ENCODE measurements at regions not wholly inside any gene's neighbourhood (a gene's known extent, or its start where the extent isn't known, plus 50 kb on each side); places are given as distances from the start of the nearest gene placed in this dataset.

DNA sequence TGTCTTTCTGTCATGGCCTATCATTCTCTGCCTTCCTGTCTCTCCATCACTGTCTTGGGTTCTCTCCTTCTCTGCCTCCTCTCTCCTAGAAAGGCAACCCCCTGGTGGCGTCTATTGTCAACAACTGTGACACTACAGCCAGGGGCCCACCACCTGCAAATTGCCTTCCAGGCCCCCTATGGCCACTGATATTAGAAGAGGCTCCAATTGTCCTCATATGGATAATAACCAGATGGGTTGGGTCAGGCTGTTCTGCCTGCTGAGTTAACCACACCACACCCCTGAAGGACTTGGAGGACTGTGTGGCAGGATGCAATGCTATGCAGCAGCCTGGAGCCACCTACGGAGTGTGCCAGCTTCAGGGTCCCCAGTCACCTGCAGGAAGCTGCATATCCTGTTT is 665.0 kb downstream of the NTRK3 start:
- Histone ChIP-seq H3K79me1 (ENCODE audit: low read depth in 1 of 2, low read length in 2 of 2) (no peaks in the 10 kb centered on the region), H4K20me1 (ENCODE audit: insufficient read depth, low read length) (no peaks in the 10 kb centered on the region), H3K27me3 (ENCODE audit: control insufficient read depth, insufficient read depth, low read length) (no peaks in the 10 kb centered on the region), H3K4me2 (ENCODE audit: low read depth, low read length) (no peak overlapping the region), H3K56ac (ENCODE audit: extremely low read depth, insufficient read depth, low read length) (no peak overlapping the region), H3K18ac (ENCODE audit: low read depth, low read length) (no peak overlapping the region), H4K5ac (ENCODE audit: low read depth, low read length) (no peak overlapping the region), H4K8ac (ENCODE audit: low read depth in 2 of 2, low read length in 2 of 2) (no peak overlapping the region), H2BK5ac (ENCODE audit: low read depth, low read length, poor library complexity, severe bottlenecking) (no peak overlapping the region), H2AK9ac (replicated peaks; ENCODE audit: low read depth, low read length, poor library complexity) (no peak overlapping the region), H3K9me3 (ENCODE audit: control insufficient read depth, insufficient read depth, low read length) (peaks cover 13% of the 10 kb centered on the region), H2BK15ac (ENCODE audit: low read depth, low read length) (no peak overlapping the region), H3K27ac (ENCODE audit: insufficient read depth, low read length) (no peak overlapping the region), H2AFZ (replicated peaks; ENCODE audit: low read length, poor library complexity) (no peak overlapping the region), H3K4ac (ENCODE audit: low read depth, low read length) (no peak overlapping the region), H3K14ac (replicated peaks; ENCODE audit: low read depth, low read length) (no peak overlapping the region), H4K91ac (ENCODE audit: insufficient read depth, low read depth, low read length) (no peak overlapping the region), H3K23ac (ENCODE audit: low read depth, low read length) (no peak overlapping the region), H3K9me1 (ENCODE audit: insufficient read depth, low read length) (no peaks in the 10 kb centered on the region), H2AK5ac (ENCODE audit: low read depth, low read length) (no peak overlapping the region), H3K4me3 (ENCODE audit: insufficient read depth, low read depth, low read length) (no peak overlapping the region), H2BK20ac (ENCODE audit: low read depth, low read length) (no peak overlapping the region), H3K36me3 (ENCODE audit: control insufficient read depth, insufficient read depth, low read length) (no peaks in the 10 kb centered on the region), H3K9ac (ENCODE audit: low read depth, low read length) (no peak overlapping the region), H3K4me1 (ENCODE audit: control insufficient read depth, insufficient read depth, low read length) (no peaks in the 10 kb centered on the region), H2BK120ac (ENCODE audit: low read depth, low read length) (no peak overlapping the region)
- BruUV-seq (replicated peaks) = no TSS peak
- no peak for TF ChIP-seq RFX5 (IDR thresholded peaks at IDR 0.05; ENCODE audit: low read depth, low read length)
- no peak for TF ChIP-seq NFE2L2 (IDR thresholded peaks at IDR 0.05; ENCODE audit: low read depth, low read length)
- TF ChIP-seq ELK1 (IDR thresholded peaks at IDR 0.05; ENCODE audit: borderline replicate concordance, low read depth, low read length) = no peak
- TF ChIP-seq FOS (IDR thresholded peaks at IDR 0.05; ENCODE audit: low read depth, low read length) = no peak
- TF ChIP-seq MXI1 (IDR thresholded peaks at IDR 0.05; ENCODE audit: borderline replicate concordance, low read depth, low read length) = no peak
- TF ChIP-seq SMC3 (IDR thresholded peaks at IDR 0.05; ENCODE audit: low read depth, low read length) = no peak
- no peak for TF ChIP-seq POLR2A (IDR thresholded peaks at IDR 0.05; ENCODE audit: low read depth, low read length)
- TF ChIP-seq CEBPB (IDR thresholded peaks at IDR 0.05; ENCODE audit: low read depth, low read length) = no peak
- TF ChIP-seq USF2 (IDR thresholded peaks at IDR 0.05; ENCODE audit: low read depth, low read length) = no peak
- no peak for TF ChIP-seq CHD1 (IDR thresholded peaks at IDR 0.05; ENCODE audit: low read depth, low read length)
- no peak for TF ChIP-seq BHLHE40 (IDR thresholded peaks at IDR 0.05; ENCODE audit: low read depth, low read length)
- no peak for TF ChIP-seq RAD21 (IDR thresholded peaks at IDR 0.05; ENCODE audit: low read length)
- TF ChIP-seq, protein P1, sequence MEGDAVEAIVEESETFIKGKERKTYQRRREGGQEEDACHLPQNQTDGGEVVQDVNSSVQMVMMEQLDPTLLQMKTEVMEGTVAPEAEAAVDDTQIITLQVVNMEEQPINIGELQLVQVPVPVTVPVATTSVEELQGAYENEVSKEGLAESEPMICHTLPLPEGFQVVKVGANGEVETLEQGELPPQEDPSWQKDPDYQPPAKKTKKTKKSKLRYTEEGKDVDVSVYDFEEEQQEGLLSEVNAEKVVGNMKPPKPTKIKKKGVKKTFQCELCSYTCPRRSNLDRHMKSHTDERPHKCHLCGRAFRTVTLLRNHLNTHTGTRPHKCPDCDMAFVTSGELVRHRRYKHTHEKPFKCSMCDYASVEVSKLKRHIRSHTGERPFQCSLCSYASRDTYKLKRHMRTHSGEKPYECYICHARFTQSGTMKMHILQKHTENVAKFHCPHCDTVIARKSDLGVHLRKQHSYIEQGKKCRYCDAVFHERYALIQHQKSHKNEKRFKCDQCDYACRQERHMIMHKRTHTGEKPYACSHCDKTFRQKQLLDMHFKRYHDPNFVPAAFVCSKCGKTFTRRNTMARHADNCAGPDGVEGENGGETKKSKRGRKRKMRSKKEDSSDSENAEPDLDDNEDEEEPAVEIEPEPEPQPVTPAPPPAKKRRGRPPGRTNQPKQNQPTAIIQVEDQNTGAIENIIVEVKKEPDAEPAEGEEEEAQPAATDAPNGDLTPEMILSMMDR (conservative IDR thresholded peaks at IDR 0.05; ENCODE audit: low read depth, low read length) = no peak
- TF ChIP-seq MAZ (IDR thresholded peaks at IDR 0.05; ENCODE audit: borderline replicate concordance, low read depth, low read length) = no peak
- no peak for TF ChIP-seq RCOR1 (IDR thresholded peaks at IDR 0.05; ENCODE audit: insufficient replicate concordance, low read length)
- no peak for TF ChIP-seq MAFK (IDR thresholded peaks at IDR 0.05; ENCODE audit: low read depth, low read length)
- WGBS, 2 experiments (ENCODE audit: extremely low coverage in 2 of 2, insufficient read length in 1 of 2) = 29% methylated on average over 1 of the region's 2 CpGs; no CpG with 5 or more reads in 1 of the 2 experiments
- dilution Hi-C loops (cut with HindIII; ENCODE audit: low sequenced_read_pairs, unreplicated experiment) (no loop called here), in situ Hi-C loops (cut with MboI; ENCODE audit: low sequenced_read_pairs) (no loop called here), intact Hi-C loops (cut with micrococcal nuclease) (loop anchor here (10.0 kb wide), 1 partner anchor 247 kb away; no protein-coding TSS in a partner anchor)
- ATAC-seq (ENCODE audit: low read depth) (no peak), DNase-seq (no peak)
- CTCF ChIA-PET = no interaction called here
- POLR2A ChIA-PET (ENCODE audit: unreplicated experiment) = no interaction called here
